Endothelial cell of umbilical vein (primary cell): ENCODE measurements at regions not wholly inside any gene's neighbourhood (a gene's known extent, or its start where the extent isn't known, plus 50 kb on each side); places are given as distances from the start of the nearest gene placed in this dataset.

ENCODE experiments used
- POLR2A ChIP-seq: IDR thresholded peaks from 2 replicates; pipeline ENCODE4 v1.6.1; 2012; ENCODE audit warnings: low read depth, mild to moderate bottlenecking, control low read depth, low read length
- TF ChIP-seq, protein P1 (sequence below), 2 donors: IDR thresholded peaks; 1 replicate in 1 of 2; 2 replicates in 1 of 2; pipeline ENCODE4 v1.5.1; 2011; ENCODE audit warnings: low read length in 2 of 2, mild to moderate bottlenecking in 2 of 2, moderate library complexity in 2 of 2, control low read depth in 1 of 2, inconsistent platforms in 1 of 2, low read depth in 1 of 2; ENCODE audit not compliant: insufficient read depth in 1 of 2; ENCODE audit errors: extremely low read depth in 1 of 2
- TF ChIP-seq, protein P2 (sequence below): IDR thresholded peaks from 2 replicates; pipeline ENCODE4 v1.6.1; 2011; ENCODE audit not compliant: insufficient read depth, insufficient read length

- TF ChIP-seq, protein P1, sequence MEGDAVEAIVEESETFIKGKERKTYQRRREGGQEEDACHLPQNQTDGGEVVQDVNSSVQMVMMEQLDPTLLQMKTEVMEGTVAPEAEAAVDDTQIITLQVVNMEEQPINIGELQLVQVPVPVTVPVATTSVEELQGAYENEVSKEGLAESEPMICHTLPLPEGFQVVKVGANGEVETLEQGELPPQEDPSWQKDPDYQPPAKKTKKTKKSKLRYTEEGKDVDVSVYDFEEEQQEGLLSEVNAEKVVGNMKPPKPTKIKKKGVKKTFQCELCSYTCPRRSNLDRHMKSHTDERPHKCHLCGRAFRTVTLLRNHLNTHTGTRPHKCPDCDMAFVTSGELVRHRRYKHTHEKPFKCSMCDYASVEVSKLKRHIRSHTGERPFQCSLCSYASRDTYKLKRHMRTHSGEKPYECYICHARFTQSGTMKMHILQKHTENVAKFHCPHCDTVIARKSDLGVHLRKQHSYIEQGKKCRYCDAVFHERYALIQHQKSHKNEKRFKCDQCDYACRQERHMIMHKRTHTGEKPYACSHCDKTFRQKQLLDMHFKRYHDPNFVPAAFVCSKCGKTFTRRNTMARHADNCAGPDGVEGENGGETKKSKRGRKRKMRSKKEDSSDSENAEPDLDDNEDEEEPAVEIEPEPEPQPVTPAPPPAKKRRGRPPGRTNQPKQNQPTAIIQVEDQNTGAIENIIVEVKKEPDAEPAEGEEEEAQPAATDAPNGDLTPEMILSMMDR (IDR thresholded peaks at IDR 0.05; ENCODE audit: extremely low read depth in 1 of 2, insufficient read depth in 1 of 2, low read depth in 1 of 2, low read length in 2 of 2), result no peak
- TF ChIP-seq POLR2A, result no peak
- TF ChIP-seq, protein P2, sequence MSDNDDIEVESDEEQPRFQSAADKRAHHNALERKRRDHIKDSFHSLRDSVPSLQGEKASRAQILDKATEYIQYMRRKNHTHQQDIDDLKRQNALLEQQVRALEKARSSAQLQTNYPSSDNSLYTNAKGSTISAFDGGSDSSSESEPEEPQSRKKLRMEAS, result no peak
Measured at GRCh38 chr12:40464121-40464520, 228.1 kb upstream of the CNTN1 start.
